ENCODE measurements at regions not wholly inside any gene's neighbourhood (a gene's known extent, or its start where the extent isn't known, plus 50 kb on each side); places are given as distances from the start of the nearest gene placed in this dataset.

DNA sequence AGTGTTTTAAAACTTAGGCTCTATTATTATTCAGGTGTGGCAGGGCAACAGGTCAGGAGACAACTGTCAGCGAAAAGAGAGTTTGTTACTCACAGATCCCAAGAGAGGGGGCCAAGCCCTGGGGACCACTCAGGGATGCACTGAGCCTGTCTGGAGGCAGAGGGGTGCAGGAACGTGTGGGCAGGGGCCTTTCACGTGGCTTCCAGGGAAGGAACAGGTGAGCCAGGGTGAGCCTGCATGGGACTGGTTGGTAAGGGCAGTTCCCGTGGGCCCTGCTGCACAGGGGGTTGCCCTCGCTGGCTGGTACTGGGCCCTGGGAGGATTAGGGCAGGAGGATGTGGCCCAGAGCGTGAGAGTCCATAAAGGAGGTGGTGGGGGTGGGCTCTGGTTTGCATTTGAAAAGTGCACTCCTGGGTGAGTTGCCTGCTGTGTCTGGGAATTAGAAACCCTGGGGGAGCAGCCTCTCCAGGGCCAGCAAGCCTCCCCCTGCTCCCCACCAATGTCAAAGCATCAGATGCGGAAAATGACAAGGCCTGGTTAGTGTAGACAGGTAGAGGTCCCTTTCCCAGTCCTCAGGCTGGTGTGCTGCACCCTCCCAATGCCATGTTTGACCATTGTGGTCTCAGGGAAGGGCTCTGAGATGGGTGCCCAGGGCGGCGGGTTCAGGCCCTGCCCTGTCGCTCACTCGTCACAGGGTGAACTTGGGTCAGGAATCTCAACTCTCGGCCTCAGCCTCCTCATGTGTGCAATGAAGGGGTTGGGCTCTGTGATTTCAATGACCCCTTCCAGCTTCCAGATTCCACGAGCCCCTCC, 127.4 kb upstream of the RPS6KA2 start:
- H3K27me3 ChIP-seq (replicated peaks in 1 of 7) = peaks cover 0 to 37% (median 0%) of the 10 kb centered on the region in 7 donors
- H3K27ac ChIP-seq = no peak overlapping the region
- H3K4me1 ChIP-seq = peaks cover 0 to 47% (median 19%) of the 10 kb centered on the region in 6 donors
- 87 to 91% (median 89%) methylated on average over 13 of the region's 13 CpGs for WGBS, 5 donors
- TF ChIP-seq, protein P1, sequence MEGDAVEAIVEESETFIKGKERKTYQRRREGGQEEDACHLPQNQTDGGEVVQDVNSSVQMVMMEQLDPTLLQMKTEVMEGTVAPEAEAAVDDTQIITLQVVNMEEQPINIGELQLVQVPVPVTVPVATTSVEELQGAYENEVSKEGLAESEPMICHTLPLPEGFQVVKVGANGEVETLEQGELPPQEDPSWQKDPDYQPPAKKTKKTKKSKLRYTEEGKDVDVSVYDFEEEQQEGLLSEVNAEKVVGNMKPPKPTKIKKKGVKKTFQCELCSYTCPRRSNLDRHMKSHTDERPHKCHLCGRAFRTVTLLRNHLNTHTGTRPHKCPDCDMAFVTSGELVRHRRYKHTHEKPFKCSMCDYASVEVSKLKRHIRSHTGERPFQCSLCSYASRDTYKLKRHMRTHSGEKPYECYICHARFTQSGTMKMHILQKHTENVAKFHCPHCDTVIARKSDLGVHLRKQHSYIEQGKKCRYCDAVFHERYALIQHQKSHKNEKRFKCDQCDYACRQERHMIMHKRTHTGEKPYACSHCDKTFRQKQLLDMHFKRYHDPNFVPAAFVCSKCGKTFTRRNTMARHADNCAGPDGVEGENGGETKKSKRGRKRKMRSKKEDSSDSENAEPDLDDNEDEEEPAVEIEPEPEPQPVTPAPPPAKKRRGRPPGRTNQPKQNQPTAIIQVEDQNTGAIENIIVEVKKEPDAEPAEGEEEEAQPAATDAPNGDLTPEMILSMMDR (IDR thresholded peaks at IDR 0.05 in 8 of 11, conservative IDR thresholded peaks at IDR 0.05 in 3 of 11) = no peak
- TF ChIP-seq POLR2A (IDR thresholded peaks at IDR 0.05) (no peak), POLR2AphosphoS5 (IDR thresholded peaks at IDR 0.05) (no peak)
- intact Hi-C loops (cut with DNase I; ENCODE audit: low total_unique reads) = no loop called here
- H3K9me3 ChIP-seq = no peaks in the 10 kb centered on the region
- H3K36me3 ChIP-seq = no peaks in the 10 kb centered on the region
- H3K4me3 ChIP-seq = no peak overlapping the region
- no peak for DNase-seq

DNA sequence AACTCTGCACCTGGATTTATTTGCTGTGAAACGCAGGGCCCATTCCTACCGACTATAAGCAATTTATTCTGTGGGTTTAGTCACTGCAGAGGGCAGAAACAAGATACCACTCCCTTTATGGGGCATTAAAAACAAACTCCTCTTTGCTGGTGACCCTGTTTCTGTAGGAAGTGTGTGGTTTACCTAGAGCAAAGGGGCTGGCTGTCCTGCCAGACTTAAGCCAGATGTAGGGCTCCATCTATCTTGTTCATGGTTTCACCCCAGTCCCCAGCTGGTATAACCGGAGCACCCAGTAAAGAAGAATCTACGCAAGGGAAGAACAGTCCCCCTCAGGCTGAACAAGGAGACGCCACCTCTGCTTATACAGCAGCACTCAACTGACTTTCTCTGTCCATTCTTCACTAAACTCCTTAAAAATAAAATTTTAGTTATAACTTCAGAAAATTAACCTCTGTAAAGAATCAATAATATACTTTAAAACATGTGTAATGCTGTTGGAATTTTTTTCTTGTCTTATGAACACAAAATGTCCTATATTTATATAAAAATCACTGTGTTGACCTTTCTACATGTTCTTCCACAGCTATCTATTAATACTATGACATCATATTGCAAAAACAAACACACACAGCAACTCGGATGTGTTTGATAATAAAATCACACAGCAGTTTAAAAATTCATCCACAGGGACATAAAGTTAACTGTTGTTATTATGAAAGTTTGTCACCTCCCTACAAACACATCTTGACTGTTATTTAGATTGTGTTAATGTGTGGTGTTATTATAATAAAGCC, 126.1 kb upstream of the RPS6KA2 start:
- Histone ChIP-seq H3K4me1 (peaks cover 0 to 43% (median 19%) of the 10 kb centered on the region in 6 donors), H3K27ac (no peak overlapping the region), H3K9me3 (no peaks in the 10 kb centered on the region), H3K36me3 (no peaks in the 10 kb centered on the region), H3K27me3 (replicated peaks in 1 of 7) (peaks cover 0 to 31% (median 0%) of the 10 kb centered on the region in 7 donors), H3K4me3 (no peak overlapping the region)
- 84 to 91% (median 86%) methylated on average over 6 of the region's 6 CpGs for WGBS, 5 donors
- TF ChIP-seq, protein P1 (IDR thresholded peaks at IDR 0.05 in 8 of 11, conservative IDR thresholded peaks at IDR 0.05 in 3 of 11) = no peak
- TF ChIP-seq POLR2AphosphoS5 (IDR thresholded peaks at IDR 0.05) (no peak), POLR2A (IDR thresholded peaks at IDR 0.05) (no peak)
- intact Hi-C loops (cut with DNase I; ENCODE audit: low total_unique reads) = no loop called here
- no peak for DNase-seq

DNA sequence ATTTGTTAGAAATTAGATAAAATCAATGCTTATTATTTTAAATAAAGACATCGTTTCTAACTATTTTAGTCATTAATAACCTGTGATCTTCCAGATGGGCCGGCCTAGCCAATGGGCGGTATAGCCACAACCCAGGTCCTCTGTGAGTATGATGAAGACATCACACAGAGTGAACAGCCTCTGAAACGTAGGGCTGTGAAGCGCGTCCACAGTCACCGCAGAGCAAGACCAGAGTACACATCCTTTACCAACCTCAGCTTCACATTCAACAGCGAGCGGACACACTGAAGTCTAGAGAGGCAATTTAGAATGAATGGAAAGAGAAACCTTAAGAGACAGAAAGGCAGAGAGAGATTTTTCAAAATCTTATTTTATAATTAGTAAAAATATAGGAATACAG, 125.0 kb upstream of the RPS6KA2 start:
- no peak overlapping the region for H3K4me3 ChIP-seq
- no peak overlapping the region for H3K27ac ChIP-seq
- 71 to 81% (median 80%) methylated on average over 9 of the region's 9 CpGs for WGBS, 5 donors
- no peak for DNase-seq
- TF ChIP-seq POLR2A (IDR thresholded peaks at IDR 0.05) = no peak
- TF ChIP-seq POLR2AphosphoS5 (IDR thresholded peaks at IDR 0.05) = no peak
- TF ChIP-seq, protein P1 (IDR thresholded peaks at IDR 0.05 in 8 of 11, conservative IDR thresholded peaks at IDR 0.05 in 3 of 11) = no peak
- intact Hi-C loops (cut with DNase I; ENCODE audit: low total_unique reads) = no loop called here
- peaks cover 0 to 42% (median 17%) of the 10 kb centered on the region in 6 donors for H3K4me1 ChIP-seq
- no peaks in the 10 kb centered on the region for H3K9me3 ChIP-seq
- H3K27me3 ChIP-seq (replicated peaks in 1 of 7) = peaks cover 0 to 21% (median 0%) of the 10 kb centered on the region in 7 donors
- H3K36me3 ChIP-seq = no peaks in the 10 kb centered on the region

All from spleen (tissue), 11 donors.